ENCODE measurements at regions not wholly inside any gene's neighbourhood (a gene's known extent, or its start where the extent isn't known, plus 50 kb on each side); places are given as distances from the start of the nearest gene placed in this dataset.

DNA sequence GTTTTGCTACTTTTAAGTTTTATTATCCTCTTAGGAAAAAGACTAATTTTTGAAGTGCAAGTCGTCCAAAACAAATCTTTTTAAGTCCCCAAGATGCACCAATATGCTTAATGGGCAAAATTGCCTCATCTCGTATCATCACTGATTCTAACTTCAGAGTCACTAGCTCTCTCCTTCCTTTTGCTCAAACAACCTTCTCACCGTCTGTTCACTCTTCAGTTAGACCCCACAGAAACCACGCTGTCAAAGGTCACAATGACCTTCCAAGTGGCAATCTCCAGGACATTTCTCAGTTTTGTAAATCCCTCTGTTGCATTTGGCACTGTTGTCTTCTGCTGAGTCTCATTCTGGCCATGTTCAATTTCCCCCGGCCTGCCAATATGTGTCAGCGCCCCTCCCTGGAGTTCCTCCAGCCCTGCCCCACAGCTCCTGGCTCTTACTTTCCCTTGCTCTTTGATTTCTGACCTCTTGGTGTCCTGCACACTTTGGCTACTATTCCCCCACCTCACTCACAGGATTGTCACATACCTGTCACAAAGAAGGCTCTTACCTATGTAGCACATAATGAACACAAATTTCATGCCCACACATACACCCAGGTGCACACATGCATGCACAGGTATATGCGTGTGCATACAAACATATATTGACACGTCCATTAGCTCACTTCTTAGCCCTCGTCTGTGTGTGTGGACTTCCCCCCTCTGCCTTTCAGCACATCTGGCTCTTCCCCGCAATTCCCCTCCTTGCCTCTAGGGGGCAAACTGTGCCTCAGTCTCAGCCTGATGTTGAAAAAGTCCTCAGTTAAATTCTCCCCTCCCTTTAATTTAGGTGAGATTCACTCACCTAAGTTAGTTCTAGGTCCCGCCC is 354.0 kb upstream of the DUSP10 start:
- no peak for DNase-seq (ENCODE audit: extremely low read depth, low read depth)

GRCh38 chr1:222093518-222093917 is 351.6 kb upstream of the DUSP10 start:
- DNase-seq (ENCODE audit: extremely low read depth, low read depth), result no peak
- TF ChIP-seq CTCF (IDR thresholded peaks at IDR 0.05; ENCODE audit: low read depth, low read length), result no peak

More for the DNA sequence above, 354.0 kb upstream of the DUSP10 start:
- peak; percentile 47 for TF ChIP-seq CTCF (IDR thresholded peaks at IDR 0.05; ENCODE audit: low read depth, low read length)

DNA sequence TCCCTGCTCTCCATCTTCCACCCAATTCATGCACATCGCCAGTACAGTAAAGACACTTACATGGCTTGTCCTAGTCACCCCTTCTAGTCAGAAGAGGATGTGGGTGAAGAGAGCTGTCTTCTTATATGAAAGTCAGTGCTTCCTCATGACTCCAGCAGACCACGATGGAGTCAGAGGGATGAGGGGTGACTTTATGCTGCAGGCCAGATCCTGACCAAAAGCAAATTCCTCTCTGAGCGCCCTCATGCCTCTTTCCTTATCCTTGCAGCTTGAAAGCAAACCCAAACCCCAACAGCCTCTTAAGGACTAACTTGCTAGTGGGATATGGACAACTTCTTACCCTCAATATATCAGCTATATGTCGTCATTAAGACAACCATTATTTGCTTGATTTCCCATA is 348.2 kb upstream of the DUSP10 start:
- no peak for DNase-seq (ENCODE audit: extremely low read depth, low read depth)
- TF ChIP-seq CTCF (IDR thresholded peaks at IDR 0.05; ENCODE audit: low read depth, low read length), result no peak

- DNase-seq (ENCODE audit: extremely low read depth, low read depth), result no peak
- TF ChIP-seq CTCF (IDR thresholded peaks at IDR 0.05; ENCODE audit: low read depth, low read length), result no peak
Observed at GRCh38 chr1:222087221-222087920, 345.5 kb upstream of the DUSP10 start.

DNA sequence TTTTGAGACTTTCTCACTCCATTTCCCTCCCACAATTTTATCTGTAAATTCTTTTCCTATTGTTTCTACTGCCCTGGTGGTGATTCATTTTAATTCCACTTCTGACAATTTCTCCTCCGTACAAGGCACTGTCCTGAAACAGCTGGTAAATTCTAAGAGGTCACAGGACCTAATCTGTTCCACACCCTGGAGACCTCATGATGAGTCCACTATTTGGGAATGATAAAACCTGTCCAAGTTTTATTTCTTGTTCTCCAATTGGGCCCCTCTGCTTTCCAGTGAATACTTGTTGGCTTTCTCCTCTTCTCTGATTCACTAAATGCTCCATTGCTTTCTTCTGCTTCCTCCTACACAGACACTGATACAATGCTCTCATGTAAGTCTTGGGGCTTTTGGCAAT is 343.1 kb upstream of the DUSP10 start:
- no peak for TF ChIP-seq CTCF (IDR thresholded peaks at IDR 0.05; ENCODE audit: low read depth, low read length)
- peak; percentile 20 for DNase-seq (ENCODE audit: extremely low read depth, low read depth)

GRCh38 chr1:222084048-222084447 is 342.2 kb upstream of the DUSP10 start:
- no peak for TF ChIP-seq CTCF (IDR thresholded peaks at IDR 0.05; ENCODE audit: low read depth, low read length)
- DNase-seq (ENCODE audit: extremely low read depth, low read depth), result no peak

- no peak for TF ChIP-seq CTCF (IDR thresholded peaks at IDR 0.05; ENCODE audit: low read depth, low read length)
- no peak for DNase-seq (ENCODE audit: extremely low read depth, low read depth)
Observed at GRCh38 chr1:222081859-222082258, 340.0 kb upstream of the DUSP10 start.
